ENCODE measurements at regions not wholly inside any gene's neighbourhood (a gene's known extent, or its start where the extent isn't known, plus 50 kb on each side); places are given as distances from the start of the nearest gene placed in this dataset.

DNA sequence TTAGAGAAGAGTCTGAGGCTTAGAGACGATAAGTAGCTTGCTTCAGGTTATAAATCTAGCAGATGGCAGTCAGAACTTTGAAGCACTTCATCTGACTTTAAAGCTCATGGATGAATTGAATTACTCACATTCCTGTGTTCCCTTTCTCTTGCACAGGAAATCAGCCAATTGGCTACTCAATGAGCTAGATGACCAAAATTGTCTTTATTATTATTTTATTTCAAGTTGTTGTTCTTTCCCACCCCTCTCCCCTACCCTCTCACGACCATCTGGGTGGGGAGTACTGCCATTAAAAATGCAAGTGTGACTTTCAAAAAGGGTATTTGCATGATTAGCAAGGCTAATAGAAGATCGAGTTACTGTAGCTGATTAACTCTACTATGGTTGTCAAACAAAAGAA is 491.1 kb downstream of the NR4A2 start:
- Histone ChIP-seq H3K18ac (ENCODE audit: low read depth in 1 of 2, low read length in 2 of 2) (no peak overlapping the region), H3K27me3 (ENCODE audit: control insufficient read depth in 1 of 2, insufficient read depth in 1 of 2, low read length in 2 of 2) (no peaks in the 10 kb centered on the region), H2AFZ (ENCODE audit: low read depth, low read length) (no peak overlapping the region), H2BK12ac (ENCODE audit: low read length in 2 of 2) (no peak overlapping the region), H3K4ac (ENCODE audit: low read depth in 1 of 2, low read length in 2 of 2) (no peak overlapping the region), H3K14ac (ENCODE audit: low read length in 2 of 2) (no peak overlapping the region), H2BK5ac (ENCODE audit: low read depth, low read length, poor library complexity, severe bottlenecking) (no peak overlapping the region), H3K27ac (ENCODE audit: low read length, poor library complexity, severe bottlenecking) (no peak overlapping the region), H3K23ac (ENCODE audit: low read length in 2 of 2) (no peak overlapping the region), H3K9me3 (ENCODE audit: control insufficient read depth, low read length) (no peaks in the 10 kb centered on the region), H2BK15ac (ENCODE audit: low read depth, poor library complexity, severe bottlenecking) (no peak overlapping the region), H2AK5ac (ENCODE audit: low read length, severe bottlenecking) (no peak overlapping the region), H3K4me1 (ENCODE audit: control insufficient read depth, insufficient read depth, low read depth, low read length) (no peaks in the 10 kb centered on the region), H4K91ac (ENCODE audit: low read length) (no peak overlapping the region), H3K4me3 (ENCODE audit: insufficient read depth in 1 of 2, low read depth in 1 of 2, low read length in 2 of 2) (no peak overlapping the region), H3K9ac (ENCODE audit: low read length) (no peak overlapping the region), H4K8ac (ENCODE audit: low read length) (no peak overlapping the region), H3K4me2 (ENCODE audit: low read length, poor library complexity, severe bottlenecking) (no peak overlapping the region), H2BK120ac (ENCODE audit: low read depth, low read length) (no peak overlapping the region), H3K79me1 (replicated peaks; ENCODE audit: low read length, poor library complexity, severe bottlenecking) (no peaks in the 10 kb centered on the region), H3K36me3 (ENCODE audit: control insufficient read depth in 1 of 2, insufficient read depth in 2 of 2, low read depth in 1 of 2, low read length in 2 of 2) (no peaks in the 10 kb centered on the region)
- no peak for DNase-seq
- WGBS = 29% methylated on average over 3 of the region's 3 CpGs

DNA sequence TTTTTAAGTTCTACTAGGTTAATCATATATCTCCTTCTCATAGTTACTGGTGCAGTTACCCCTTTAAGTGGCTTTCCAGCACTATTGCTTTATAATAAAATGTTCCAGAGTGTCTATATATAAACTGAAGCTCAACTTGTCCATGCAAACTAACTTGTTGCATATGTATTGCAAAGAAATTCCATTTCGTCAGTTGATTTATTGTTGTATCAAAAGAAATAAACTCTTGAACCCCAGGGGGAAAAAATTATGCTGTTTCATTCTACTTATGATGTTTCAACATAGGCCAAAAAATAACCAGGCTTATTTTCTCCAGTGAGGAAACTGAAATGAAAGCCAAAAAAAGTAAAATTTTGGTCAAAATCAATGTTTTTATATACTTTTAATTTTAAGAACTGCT is 491.9 kb downstream of the NR4A2 start:
- Histone ChIP-seq H3K18ac (ENCODE audit: low read depth in 1 of 2, low read length in 2 of 2) (no peak overlapping the region), H2AK5ac (ENCODE audit: low read length, severe bottlenecking) (no peak overlapping the region), H3K14ac (ENCODE audit: low read length in 2 of 2) (no peak overlapping the region), H3K36me3 (ENCODE audit: control insufficient read depth in 1 of 2, insufficient read depth in 2 of 2, low read depth in 1 of 2, low read length in 2 of 2) (no peaks in the 10 kb centered on the region), H4K91ac (ENCODE audit: low read length) (no peak overlapping the region), H3K4me2 (ENCODE audit: low read length, poor library complexity, severe bottlenecking) (no peak overlapping the region), H3K4me1 (ENCODE audit: control insufficient read depth, insufficient read depth, low read depth, low read length) (no peaks in the 10 kb centered on the region), H2AFZ (ENCODE audit: low read depth, low read length) (no peak overlapping the region), H3K4me3 (ENCODE audit: insufficient read depth in 1 of 2, low read depth in 1 of 2, low read length in 2 of 2) (no peak overlapping the region), H3K23ac (ENCODE audit: low read length in 2 of 2) (no peak overlapping the region), H2BK5ac (ENCODE audit: low read depth, low read length, poor library complexity, severe bottlenecking) (no peak overlapping the region), H3K9me3 (ENCODE audit: control insufficient read depth, low read length) (no peaks in the 10 kb centered on the region), H2BK120ac (ENCODE audit: low read depth, low read length) (no peak overlapping the region), H3K27ac (ENCODE audit: low read length, poor library complexity, severe bottlenecking) (no peak overlapping the region), H3K79me1 (replicated peaks; ENCODE audit: low read length, poor library complexity, severe bottlenecking) (no peaks in the 10 kb centered on the region), H2BK12ac (ENCODE audit: low read length in 2 of 2) (no peak overlapping the region), H3K4ac (ENCODE audit: low read depth in 1 of 2, low read length in 2 of 2) (no peak overlapping the region), H3K9ac (ENCODE audit: low read length) (no peak overlapping the region), H3K27me3 (ENCODE audit: control insufficient read depth in 1 of 2, insufficient read depth in 1 of 2, low read length in 2 of 2) (no peaks in the 10 kb centered on the region), H2BK15ac (ENCODE audit: low read depth, poor library complexity, severe bottlenecking) (no peak overlapping the region), H4K8ac (ENCODE audit: low read length) (no peak overlapping the region)
- WGBS = no CpG with 5 or more reads among the region's 1 CpG
- DNase-seq = no peak

DNA sequence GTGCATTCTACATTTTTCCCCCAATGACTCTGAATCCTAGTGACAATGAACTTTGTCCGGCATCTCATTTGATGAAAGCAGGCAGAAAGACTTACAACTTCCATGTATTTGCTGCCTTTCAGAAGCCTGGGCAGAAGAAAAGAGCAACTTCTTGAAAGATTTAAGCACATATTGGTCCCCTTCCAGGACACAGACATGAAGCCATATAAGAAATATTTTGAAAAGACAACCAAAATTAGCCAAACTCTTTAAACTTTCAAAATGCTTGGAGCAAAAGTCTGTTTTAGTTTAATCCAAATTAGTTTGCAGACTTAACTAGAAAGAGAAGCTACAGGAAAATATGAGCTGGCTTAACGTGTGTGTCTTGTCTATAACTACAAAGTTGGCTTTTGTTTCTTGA is 492.5 kb downstream of the NR4A2 start:
- Histone ChIP-seq H3K4me2 (ENCODE audit: low read length, poor library complexity, severe bottlenecking) (no peak overlapping the region), H3K9ac (ENCODE audit: low read length) (no peak overlapping the region), H3K79me1 (replicated peaks; ENCODE audit: low read length, poor library complexity, severe bottlenecking) (no peaks in the 10 kb centered on the region), H2BK15ac (ENCODE audit: low read depth, poor library complexity, severe bottlenecking) (no peak overlapping the region), H3K23ac (ENCODE audit: low read length in 2 of 2) (no peak overlapping the region), H3K4ac (ENCODE audit: low read depth in 1 of 2, low read length in 2 of 2) (no peak overlapping the region), H2BK12ac (ENCODE audit: low read length in 2 of 2) (no peak overlapping the region), H3K36me3 (ENCODE audit: control insufficient read depth in 1 of 2, insufficient read depth in 2 of 2, low read depth in 1 of 2, low read length in 2 of 2) (no peaks in the 10 kb centered on the region), H3K27me3 (ENCODE audit: control insufficient read depth in 1 of 2, insufficient read depth in 1 of 2, low read length in 2 of 2) (no peaks in the 10 kb centered on the region), H4K8ac (ENCODE audit: low read length) (no peak overlapping the region), H4K91ac (ENCODE audit: low read length) (no peak overlapping the region), H3K18ac (ENCODE audit: low read depth in 1 of 2, low read length in 2 of 2) (no peak overlapping the region), H3K4me1 (ENCODE audit: control insufficient read depth, insufficient read depth, low read depth, low read length) (no peaks in the 10 kb centered on the region), H3K27ac (ENCODE audit: low read length, poor library complexity, severe bottlenecking) (no peak overlapping the region), H2BK5ac (ENCODE audit: low read depth, low read length, poor library complexity, severe bottlenecking) (no peak overlapping the region), H2BK120ac (ENCODE audit: low read depth, low read length) (no peak overlapping the region), H2AK5ac (ENCODE audit: low read length, severe bottlenecking) (no peak overlapping the region), H3K4me3 (ENCODE audit: insufficient read depth in 1 of 2, low read depth in 1 of 2, low read length in 2 of 2) (no peak overlapping the region), H3K9me3 (ENCODE audit: control insufficient read depth, low read length) (no peaks in the 10 kb centered on the region), H2AFZ (ENCODE audit: low read depth, low read length) (no peak overlapping the region), H3K14ac (ENCODE audit: low read length in 2 of 2) (no peak overlapping the region)
- DNase-seq = no peak
- WGBS = 84% methylated on average over 2 of the region's 2 CpGs

DNA sequence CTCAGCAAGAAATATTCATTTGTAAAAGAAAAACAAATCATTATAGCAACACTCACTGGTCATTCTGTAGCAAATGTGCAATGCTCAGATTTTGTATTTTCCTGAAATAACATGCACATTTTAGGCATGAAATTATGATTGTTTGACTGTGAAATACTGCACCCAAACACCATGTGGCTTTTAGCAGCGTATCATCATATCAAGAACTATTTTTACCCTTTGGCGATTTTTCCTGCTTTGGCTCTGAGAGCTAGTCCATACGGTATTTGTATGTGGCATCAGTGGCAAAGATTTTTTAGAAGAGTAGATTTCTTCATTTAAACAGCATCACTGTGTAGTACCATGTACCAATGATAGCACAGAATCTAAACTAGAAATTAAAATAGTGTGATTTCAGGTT is 493.1 kb downstream of the NR4A2 start:
- H3K4me3 ChIP-seq (ENCODE audit: insufficient read depth in 1 of 2, low read depth in 1 of 2, low read length in 2 of 2) = no peak overlapping the region
- no peak overlapping the region for H3K9ac ChIP-seq (ENCODE audit: low read length)
- no peak overlapping the region for H2AFZ ChIP-seq (ENCODE audit: low read depth, low read length)
- H2BK15ac ChIP-seq (ENCODE audit: low read depth, poor library complexity, severe bottlenecking) = no peak overlapping the region
- no peaks in the 10 kb centered on the region for H3K27me3 ChIP-seq (ENCODE audit: control insufficient read depth in 1 of 2, insufficient read depth in 1 of 2, low read length in 2 of 2)
- no peak overlapping the region for H2BK120ac ChIP-seq (ENCODE audit: low read depth, low read length)
- no peak overlapping the region for H2BK12ac ChIP-seq (ENCODE audit: low read length in 2 of 2)
- H4K8ac ChIP-seq (ENCODE audit: low read length) = no peak overlapping the region
- no peak overlapping the region for H3K14ac ChIP-seq (ENCODE audit: low read length in 2 of 2)
- H2BK5ac ChIP-seq (ENCODE audit: low read depth, low read length, poor library complexity, severe bottlenecking) = no peak overlapping the region
- no peak for DNase-seq
- H3K4me2 ChIP-seq (ENCODE audit: low read length, poor library complexity, severe bottlenecking) = no peak overlapping the region
- no peaks in the 10 kb centered on the region for H3K4me1 ChIP-seq (ENCODE audit: control insufficient read depth, insufficient read depth, low read depth, low read length)
- H3K79me1 ChIP-seq (replicated peaks; ENCODE audit: low read length, poor library complexity, severe bottlenecking) = no peaks in the 10 kb centered on the region
- no peak overlapping the region for H4K91ac ChIP-seq (ENCODE audit: low read length)
- H3K36me3 ChIP-seq (ENCODE audit: control insufficient read depth in 1 of 2, insufficient read depth in 2 of 2, low read depth in 1 of 2, low read length in 2 of 2) = no peaks in the 10 kb centered on the region
- no peak overlapping the region for H3K18ac ChIP-seq (ENCODE audit: low read depth in 1 of 2, low read length in 2 of 2)
- no peak overlapping the region for H2AK5ac ChIP-seq (ENCODE audit: low read length, severe bottlenecking)
- no CpG with 5 or more reads among the region's 3 CpGs for WGBS
- no peaks in the 10 kb centered on the region for H3K9me3 ChIP-seq (ENCODE audit: control insufficient read depth, low read length)
- H3K4ac ChIP-seq (ENCODE audit: low read depth in 1 of 2, low read length in 2 of 2) = no peak overlapping the region
- no peak overlapping the region for H3K23ac ChIP-seq (ENCODE audit: low read length in 2 of 2)
- no peak overlapping the region for H3K27ac ChIP-seq (ENCODE audit: low read length, poor library complexity, severe bottlenecking)
